ENCODE measurements at regions not wholly inside any gene's neighbourhood (a gene's known extent, or its start where the extent isn't known, plus 50 kb on each side); places are given as distances from the start of the nearest gene placed in this dataset.

DNA sequence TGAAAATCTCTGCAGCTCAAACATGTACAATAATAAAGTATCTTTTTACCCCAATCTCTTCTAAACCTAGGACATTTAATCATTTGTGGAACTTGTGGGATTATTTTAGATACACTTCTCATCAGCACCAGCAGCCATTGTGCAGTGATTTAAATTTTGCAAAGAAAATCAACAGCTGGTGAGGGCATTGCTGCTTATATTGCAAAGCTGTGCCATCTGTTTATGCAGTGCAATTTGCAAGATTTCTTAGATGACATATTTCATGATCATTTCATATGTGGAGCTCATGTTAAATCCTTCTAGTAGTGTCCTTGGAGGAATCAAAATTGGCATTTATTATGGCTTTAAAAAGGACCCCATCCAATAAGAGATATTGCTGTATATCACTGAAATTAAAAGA lies 320.7 kb downstream of the BTG1 start:
- no peak overlapping the region for H3K4me3 ChIP-seq (ENCODE audit: low read depth, low read length)
- TF ChIP-seq, protein P1, sequence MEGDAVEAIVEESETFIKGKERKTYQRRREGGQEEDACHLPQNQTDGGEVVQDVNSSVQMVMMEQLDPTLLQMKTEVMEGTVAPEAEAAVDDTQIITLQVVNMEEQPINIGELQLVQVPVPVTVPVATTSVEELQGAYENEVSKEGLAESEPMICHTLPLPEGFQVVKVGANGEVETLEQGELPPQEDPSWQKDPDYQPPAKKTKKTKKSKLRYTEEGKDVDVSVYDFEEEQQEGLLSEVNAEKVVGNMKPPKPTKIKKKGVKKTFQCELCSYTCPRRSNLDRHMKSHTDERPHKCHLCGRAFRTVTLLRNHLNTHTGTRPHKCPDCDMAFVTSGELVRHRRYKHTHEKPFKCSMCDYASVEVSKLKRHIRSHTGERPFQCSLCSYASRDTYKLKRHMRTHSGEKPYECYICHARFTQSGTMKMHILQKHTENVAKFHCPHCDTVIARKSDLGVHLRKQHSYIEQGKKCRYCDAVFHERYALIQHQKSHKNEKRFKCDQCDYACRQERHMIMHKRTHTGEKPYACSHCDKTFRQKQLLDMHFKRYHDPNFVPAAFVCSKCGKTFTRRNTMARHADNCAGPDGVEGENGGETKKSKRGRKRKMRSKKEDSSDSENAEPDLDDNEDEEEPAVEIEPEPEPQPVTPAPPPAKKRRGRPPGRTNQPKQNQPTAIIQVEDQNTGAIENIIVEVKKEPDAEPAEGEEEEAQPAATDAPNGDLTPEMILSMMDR (IDR thresholded peaks at IDR 0.05; ENCODE audit: insufficient read depth, low read depth, low read length), result no peak
- DNase-seq (ENCODE audit: low read depth), result no peak

DNA sequence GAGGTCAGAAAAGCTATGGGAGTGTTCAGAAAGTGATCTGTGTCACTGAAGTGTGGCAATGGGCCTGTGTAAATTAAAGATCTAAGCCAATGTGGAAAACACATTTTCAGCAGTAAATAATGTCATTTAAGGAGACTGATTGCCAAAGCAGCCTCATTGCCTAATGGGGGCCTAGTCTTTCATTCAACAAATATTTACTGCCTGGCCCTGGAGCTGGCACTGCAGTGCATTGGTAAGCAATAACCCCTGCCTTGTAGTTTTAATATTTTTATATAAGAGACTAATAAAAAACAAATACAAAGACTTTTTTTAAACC lies 326.6 kb downstream of the BTG1 start:
- no peak overlapping the region for H3K4me3 ChIP-seq (ENCODE audit: low read depth, low read length)
- TF ChIP-seq, protein P1 (IDR thresholded peaks at IDR 0.05; ENCODE audit: insufficient read depth, low read depth, low read length), result no peak
- DNase-seq (ENCODE audit: low read depth), result peak; percentile 65

DNA sequence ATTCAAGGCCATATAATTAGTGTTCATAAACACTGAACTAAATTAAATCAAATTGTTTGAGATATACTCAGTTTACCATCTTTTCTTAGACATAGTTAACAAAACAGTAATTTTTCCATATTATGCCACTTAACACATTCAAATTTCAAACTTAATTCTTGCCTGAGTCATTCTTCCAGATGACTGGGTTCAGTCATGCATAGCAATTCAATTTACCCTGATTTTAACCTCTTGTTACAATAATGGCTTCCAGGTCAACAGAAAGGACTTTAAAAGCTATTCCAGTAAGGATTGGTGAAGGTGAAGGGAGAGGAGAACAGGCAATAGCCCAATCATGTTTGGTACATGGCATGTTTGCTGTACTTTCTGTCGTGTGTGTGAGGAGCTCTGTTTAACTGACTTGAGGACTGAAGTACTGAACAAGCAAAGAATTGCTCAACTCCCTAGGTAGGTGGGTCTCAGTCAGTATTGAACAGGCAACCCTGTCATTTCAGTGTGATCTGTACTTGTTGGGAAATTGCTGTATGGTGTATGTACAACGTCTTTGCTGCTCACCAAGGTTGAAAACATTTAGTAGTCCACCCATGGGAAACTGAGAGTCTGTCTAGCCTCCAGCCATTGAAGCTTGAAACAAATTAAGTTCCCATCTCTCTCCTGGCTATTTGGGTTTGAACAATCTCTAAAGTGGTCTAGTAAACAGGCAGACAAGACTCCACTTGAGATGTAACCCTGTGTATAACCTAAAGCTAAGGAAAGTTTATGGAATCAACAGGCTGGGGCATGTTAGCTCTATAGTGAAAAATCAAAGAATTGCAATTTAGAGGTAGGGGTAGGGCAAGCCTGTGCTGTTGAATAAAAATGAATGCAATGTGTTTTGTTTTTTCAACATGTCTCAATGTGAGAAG lies 327.2 kb downstream of the BTG1 start:
- DNase-seq (ENCODE audit: low read depth), result peak; percentile 19
- H3K4me3 ChIP-seq (ENCODE audit: low read depth, low read length), result no peak overlapping the region
- TF ChIP-seq, protein P1 (IDR thresholded peaks at IDR 0.05; ENCODE audit: insufficient read depth, low read depth, low read length), result no peak

DNA sequence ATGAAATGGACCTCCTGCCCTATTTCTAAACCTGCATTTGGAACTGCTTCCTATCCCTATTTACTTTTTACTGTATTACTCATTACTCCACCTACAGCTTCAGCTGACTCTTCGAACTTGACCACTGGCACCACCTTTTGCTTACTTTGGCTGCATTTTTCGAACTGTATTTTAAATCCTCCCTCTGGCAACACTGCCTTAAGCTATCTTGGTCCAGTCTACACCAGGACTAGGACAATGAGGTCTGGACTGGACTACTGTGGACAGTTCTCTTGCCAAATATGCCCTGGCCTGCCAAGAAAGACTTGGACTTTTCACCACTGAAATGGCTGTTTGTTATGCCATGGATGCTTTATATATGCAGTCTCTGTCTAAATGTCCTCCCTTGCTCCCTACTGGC lies 328.1 kb downstream of the BTG1 start:
- H3K4me3 ChIP-seq (ENCODE audit: low read depth, low read length), result no peak overlapping the region
- TF ChIP-seq, protein P1 (IDR thresholded peaks at IDR 0.05; ENCODE audit: insufficient read depth, low read depth, low read length), result no peak
- no peak for DNase-seq (ENCODE audit: low read depth)

DNA sequence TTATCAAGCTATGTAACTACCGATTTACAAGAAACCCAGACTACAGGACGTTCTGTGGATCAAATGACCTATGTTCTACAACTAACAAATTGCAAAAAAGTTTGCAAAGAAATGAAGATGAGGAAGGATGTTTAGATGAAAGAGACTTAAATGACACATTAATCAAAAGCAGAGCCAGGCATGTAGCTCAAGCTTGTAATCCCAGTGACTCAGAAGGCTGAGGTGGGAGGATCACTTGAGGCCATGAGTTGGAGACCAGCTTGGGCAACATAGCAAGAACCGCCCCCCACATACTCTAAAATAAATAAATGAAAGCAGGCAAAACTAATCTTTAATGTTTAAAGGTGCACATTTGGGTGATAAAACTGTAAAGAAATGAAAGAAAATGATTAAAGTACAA lies 331.9 kb downstream of the BTG1 start:
- H3K4me3 ChIP-seq (ENCODE audit: low read depth, low read length), result no peak overlapping the region
- DNase-seq (ENCODE audit: low read depth), result no peak
- TF ChIP-seq, protein P1 (IDR thresholded peaks at IDR 0.05; ENCODE audit: insufficient read depth, low read depth, low read length), result no peak

DNA sequence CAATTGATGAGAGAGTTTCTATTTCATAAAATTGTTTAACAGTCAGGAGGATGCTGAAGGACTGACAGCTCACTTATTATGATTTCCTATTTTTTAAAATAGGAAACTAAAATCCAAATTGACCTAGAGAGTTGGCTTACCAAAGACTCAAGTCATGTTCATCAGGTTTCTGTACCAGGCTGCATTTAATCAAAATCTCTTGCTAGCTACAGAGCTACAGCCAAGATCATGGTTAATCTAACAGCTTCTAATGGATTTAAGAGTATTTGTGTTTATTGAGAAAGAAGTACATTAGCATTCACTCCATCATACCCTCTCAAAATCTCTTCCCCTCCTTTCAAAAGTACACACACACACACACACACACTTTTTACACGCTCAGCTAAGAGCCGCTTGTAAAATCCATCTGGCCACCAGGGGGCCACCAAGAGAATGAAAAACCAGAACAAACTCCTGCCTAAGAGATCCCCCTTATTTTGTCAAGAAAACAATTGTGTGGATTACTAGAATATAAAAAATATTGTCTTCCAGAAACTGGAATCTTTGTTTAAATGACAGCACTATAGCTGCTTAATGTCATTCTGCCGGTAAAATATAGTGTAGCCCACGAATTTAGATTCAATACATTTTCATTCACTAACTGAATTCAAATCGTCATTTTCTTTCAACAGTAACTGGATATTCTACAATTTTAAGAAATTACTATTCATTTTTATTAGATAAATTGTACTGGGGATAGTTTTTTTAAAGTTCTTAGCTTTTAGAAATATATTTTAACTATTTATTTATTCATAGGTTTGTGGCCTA lies 334.0 kb downstream of the BTG1 start:
- no peak overlapping the region for H3K4me3 ChIP-seq (ENCODE audit: low read depth, low read length)
- TF ChIP-seq, protein P1 (IDR thresholded peaks at IDR 0.05; ENCODE audit: insufficient read depth, low read depth, low read length), result peak; percentile 87
- peak; percentile 73 for DNase-seq (ENCODE audit: low read depth)

Measured in fibroblast of villous mesenchyme (primary cell).